ENCODE measurements at regions not wholly inside any gene's neighbourhood (a gene's known extent, or its start where the extent isn't known, plus 50 kb on each side); places are given as distances from the start of the nearest gene placed in this dataset.

- no peak overlapping the region for H2BK120ac ChIP-seq (replicated peaks; ENCODE audit: low read depth, low read length)
- H2AFZ ChIP-seq (ENCODE audit: low read length): no peak overlapping the region
- H3K9ac ChIP-seq (replicated peaks in 1 of 4; ENCODE audit: extremely low read depth in 1 of 4, low read depth in 3 of 4, low read length in 3 of 4): no peak overlapping the region
- H2BK5ac ChIP-seq (ENCODE audit: low read depth, low read length): no peak overlapping the region
- POLR2A ChIA-PET (ENCODE audit: partially characterized antibody): no interaction called here
- no peak overlapping the region for H4K5ac ChIP-seq (ENCODE audit: insufficient read length, low read depth, low read length)
- H4K8ac ChIP-seq (ENCODE audit: extremely low read depth, insufficient read depth, low read length): no peak overlapping the region
- H2BK12ac ChIP-seq (ENCODE audit: low read depth, low read length): no peak overlapping the region
- H3K23ac ChIP-seq (ENCODE audit: insufficient read length): no peak overlapping the region
- no peaks in the 10 kb centered on the region for H3K79me2 ChIP-seq (ENCODE audit: control insufficient read depth in 1 of 2, insufficient read depth in 2 of 2, low read length in 2 of 2)
- peaks cover 5 to 6% of the 10 kb centered on the region in 2 experiments; a peak in 3 of 4 replicates for H3K9me3 ChIP-seq (ENCODE audit: insufficient read depth in 2 of 2, low read depth in 1 of 2, low read length in 1 of 2)
- FAIRE-seq: no peak
- no peak overlapping the region for H3K27ac ChIP-seq (ENCODE audit: low read depth, low read length)
- H3K18ac ChIP-seq (ENCODE audit: extremely low read depth, low read length): no peak overlapping the region
- H4K20me1 ChIP-seq (replicated peaks in 1 of 2; ENCODE audit: control insufficient read depth in 1 of 2, insufficient read depth in 2 of 2, low read length in 2 of 2): no peaks in the 10 kb centered on the region
- H2BK20ac ChIP-seq (ENCODE audit: low read length): no peak overlapping the region
- CTCF ChIA-PET (ENCODE audit: partially characterized antibody): no interaction called here
- no peak overlapping the region for H3K4ac ChIP-seq (replicated peaks; ENCODE audit: insufficient read length, low read depth, low read length)
- no peak overlapping the region for H4K91ac ChIP-seq (replicated peaks; ENCODE audit: insufficient read length, low read length)
- no peak overlapping the region for H3K4me3 ChIP-seq (ENCODE audit: extremely low read depth in 1 of 4, insufficient read depth in 2 of 4, low read depth in 3 of 4, low read length in 4 of 4)
- H3K36me3 ChIP-seq (ENCODE audit: control insufficient read depth in 2 of 4, insufficient read depth in 4 of 4, low read length in 3 of 4): peaks cover 0 to 2% (median 0%) of the 10 kb centered on the region in 4 experiments; a peak in 1 of 8 replicates
- no peak overlapping the region for H3K14ac ChIP-seq (ENCODE audit: insufficient read length)
- WGBS, 2 experiments (ENCODE audit: extremely low coverage in 1 of 2, insufficient coverage in 1 of 2, insufficient read length in 1 of 2, insufficient replicate concordance in 2 of 2, low coverage in 1 of 2, low lambda C conversion rate in 2 of 2, missing lambda C conversion rate in 1 of 2): 75% methylated on average over 1 of the region's 1 CpG; no CpG with 5 or more reads in 1 of the 2 experiments
- H2AK5ac ChIP-seq (ENCODE audit: low read depth, low read length): no peak overlapping the region
- H3K56ac ChIP-seq (replicated peaks; ENCODE audit: insufficient read length, low read depth, low read length): no peak overlapping the region
- H2BK15ac ChIP-seq (ENCODE audit: low read length): no peak overlapping the region
- no peaks in the 10 kb centered on the region for H3K23me2 ChIP-seq (ENCODE audit: low read depth, low read length)
- no peaks in the 10 kb centered on the region for H3K79me1 ChIP-seq (ENCODE audit: low read depth, low read length)
- no peaks in the 10 kb centered on the region for H3K4me1 ChIP-seq (replicated peaks in 1 of 4; ENCODE audit: control insufficient read depth in 3 of 4, insufficient read depth in 4 of 4, low read length in 3 of 4)
- no peaks in the 10 kb centered on the region for H3K27me3 ChIP-seq (replicated peaks in 1 of 4; ENCODE audit: control insufficient read depth in 3 of 4, extremely low read depth in 1 of 4, insufficient read depth in 3 of 4, low read length in 3 of 4)
- no peak overlapping the region for H3K4me2 ChIP-seq (ENCODE audit: insufficient read depth in 1 of 2, low read depth in 2 of 2, low read length in 2 of 2)
- no peak for DNase-seq (ENCODE audit: low read depth in 1 of 2, low spot score in 2 of 2)
- TF ChIP-seq JUND (IDR thresholded peaks at IDR 0.05; ENCODE audit: low read length) (no peak), TAF1 (IDR thresholded peaks at IDR 0.05; ENCODE audit: low read depth, low read length) (no peak), KDM1A (IDR thresholded peaks at IDR 0.05; ENCODE audit: borderline replicate concordance, low read length) (no peak), NANOG (IDR thresholded peaks at IDR 0.05; ENCODE audit: insufficient read depth, low read depth, low read length, poor library complexity, severe bottlenecking) (no peak), SIN3A (conservative IDR thresholded peaks at IDR 0.05 in 1 of 2, IDR thresholded peaks at IDR 0.05 in 1 of 2; ENCODE audit: low read depth in 1 of 2, low read length in 2 of 2) (no peak), JUN (IDR thresholded peaks at IDR 0.05; ENCODE audit: low read depth, low read length) (no peak), CHD1 (IDR thresholded peaks at IDR 0.05; ENCODE audit: low read depth, low read length) (no peak), CBX8 (IDR thresholded peaks at IDR 0.05; ENCODE audit: borderline replicate concordance, low read depth, low read length) (no peak), CREB1 (IDR thresholded peaks at IDR 0.05) (no peak), TEAD4 (IDR thresholded peaks at IDR 0.05; ENCODE audit: low read depth, low read length) (no peak), KDM4A (IDR thresholded peaks at IDR 0.05; ENCODE audit: low read depth, low read length, severe bottlenecking) (no peak), TAF7 (optimal IDR thresholded peaks at IDR 0.05; ENCODE audit: borderline replicate concordance, low read depth, low read length) (no peak), RBBP5 (IDR thresholded peaks at IDR 0.05; ENCODE audit: borderline replicate concordance, low read depth, low read length) (no peak), ATF3 (IDR thresholded peaks at IDR 0.05; ENCODE audit: insufficient read depth, low read depth, low read length) (no peak), KDM5A (IDR thresholded peaks at IDR 0.05; ENCODE audit: low read length) (no peak)
Observed at GRCh38 chr7:115211171-115211570, 289.3 kb downstream of the MDFIC start.
